ENCODE measurements at regions not wholly inside any gene's neighbourhood (a gene's known extent, or its start where the extent isn't known, plus 50 kb on each side); places are given as distances from the start of the nearest gene placed in this dataset.

GRCh38 chr2:128469203-128469602, 150.5 kb upstream of the HS6ST1 start:
- Histone ChIP-seq H3K36me3 (no peaks in the 10 kb centered on the region), H3K27me3 (peaks cover 23% of the 10 kb centered on the region), H3K4me1 (ENCODE audit: control insufficient read depth in 1 of 2, insufficient read depth in 1 of 2, low read depth in 1 of 2, low read length in 1 of 2) (no peaks in the 10 kb centered on the region), H3K9me3 (peaks cover 30% of the 10 kb centered on the region), H3K27ac (no peak overlapping the region), H3K4me3 (ENCODE audit: low read depth in 1 of 2, low read length in 1 of 2) (no peak overlapping the region)
- TF ChIP-seq, protein P1, sequence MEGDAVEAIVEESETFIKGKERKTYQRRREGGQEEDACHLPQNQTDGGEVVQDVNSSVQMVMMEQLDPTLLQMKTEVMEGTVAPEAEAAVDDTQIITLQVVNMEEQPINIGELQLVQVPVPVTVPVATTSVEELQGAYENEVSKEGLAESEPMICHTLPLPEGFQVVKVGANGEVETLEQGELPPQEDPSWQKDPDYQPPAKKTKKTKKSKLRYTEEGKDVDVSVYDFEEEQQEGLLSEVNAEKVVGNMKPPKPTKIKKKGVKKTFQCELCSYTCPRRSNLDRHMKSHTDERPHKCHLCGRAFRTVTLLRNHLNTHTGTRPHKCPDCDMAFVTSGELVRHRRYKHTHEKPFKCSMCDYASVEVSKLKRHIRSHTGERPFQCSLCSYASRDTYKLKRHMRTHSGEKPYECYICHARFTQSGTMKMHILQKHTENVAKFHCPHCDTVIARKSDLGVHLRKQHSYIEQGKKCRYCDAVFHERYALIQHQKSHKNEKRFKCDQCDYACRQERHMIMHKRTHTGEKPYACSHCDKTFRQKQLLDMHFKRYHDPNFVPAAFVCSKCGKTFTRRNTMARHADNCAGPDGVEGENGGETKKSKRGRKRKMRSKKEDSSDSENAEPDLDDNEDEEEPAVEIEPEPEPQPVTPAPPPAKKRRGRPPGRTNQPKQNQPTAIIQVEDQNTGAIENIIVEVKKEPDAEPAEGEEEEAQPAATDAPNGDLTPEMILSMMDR (IDR thresholded peaks at IDR 0.05) = no peak

DNA sequence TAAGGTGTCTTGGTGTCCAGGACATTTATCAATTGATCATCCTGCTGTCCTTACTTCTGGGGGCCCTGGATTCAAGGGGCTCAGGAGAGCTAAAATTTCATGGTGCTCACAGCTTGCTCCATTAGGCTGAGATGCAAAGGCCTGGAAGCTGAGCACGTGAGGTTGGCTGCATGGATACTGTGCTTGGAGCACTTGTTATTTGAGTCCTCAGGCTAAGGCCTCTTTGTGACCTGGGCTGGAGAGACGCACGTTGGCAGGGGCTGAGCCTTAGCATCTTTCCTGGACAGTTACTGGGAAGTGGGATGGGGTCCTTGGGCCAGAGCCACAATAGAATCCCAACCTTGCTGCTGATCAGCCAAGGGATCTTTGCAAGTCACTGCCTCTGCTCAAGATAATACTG, 151.2 kb upstream of the HS6ST1 start:
- Histone ChIP-seq H3K27me3 (peaks cover 30% of the 10 kb centered on the region), H3K4me1 (ENCODE audit: control insufficient read depth in 1 of 2, insufficient read depth in 1 of 2, low read depth in 1 of 2, low read length in 1 of 2) (no peaks in the 10 kb centered on the region), H3K36me3 (no peaks in the 10 kb centered on the region), H3K9me3 (peaks cover 30% of the 10 kb centered on the region), H3K4me3 (ENCODE audit: low read depth in 1 of 2, low read length in 1 of 2) (no peak overlapping the region), H3K27ac (no peak overlapping the region)
- TF ChIP-seq, protein P1 (IDR thresholded peaks at IDR 0.05) = no peak

GRCh38 chr2:128472789-128473174, 154.1 kb upstream of the HS6ST1 start:
- no peaks in the 10 kb centered on the region for H3K4me1 ChIP-seq (ENCODE audit: control insufficient read depth in 1 of 2, insufficient read depth in 1 of 2, low read depth in 1 of 2, low read length in 1 of 2)
- H3K36me3 ChIP-seq = no peaks in the 10 kb centered on the region
- H3K9me3 ChIP-seq = peaks cover 26% of the 10 kb centered on the region
- peaks cover 37% of the 10 kb centered on the region for H3K27me3 ChIP-seq
- H3K27ac ChIP-seq = no peak overlapping the region
- H3K4me3 ChIP-seq (ENCODE audit: low read depth in 1 of 2, low read length in 1 of 2) = no peak overlapping the region
- TF ChIP-seq, protein P1 (IDR thresholded peaks at IDR 0.05) = no peak

GRCh38 chr2:128473175-128474035, 154.7 kb upstream of the HS6ST1 start:
- TF ChIP-seq, protein P1 (IDR thresholded peaks at IDR 0.05) = no peak
- Histone ChIP-seq H3K27me3 (peaks cover 37% of the 10 kb centered on the region), H3K36me3 (no peaks in the 10 kb centered on the region), H3K4me1 (ENCODE audit: control insufficient read depth in 1 of 2, insufficient read depth in 1 of 2, low read depth in 1 of 2, low read length in 1 of 2) (no peaks in the 10 kb centered on the region), H3K4me3 (ENCODE audit: low read depth in 1 of 2, low read length in 1 of 2) (no peak overlapping the region), H3K27ac (no peak overlapping the region), H3K9me3 (peaks cover 20% of the 10 kb centered on the region)

GRCh38 chr2:128474036-128474955, 155.6 kb upstream of the HS6ST1 start:
- Histone ChIP-seq H3K4me3 (ENCODE audit: low read depth in 1 of 2, low read length in 1 of 2) (no peak overlapping the region), H3K27me3 (peaks cover 37% of the 10 kb centered on the region), H3K27ac (no peak overlapping the region), H3K36me3 (no peaks in the 10 kb centered on the region), H3K4me1 (ENCODE audit: control insufficient read depth in 1 of 2, insufficient read depth in 1 of 2, low read depth in 1 of 2, low read length in 1 of 2) (no peaks in the 10 kb centered on the region), H3K9me3 (peaks cover 13% of the 10 kb centered on the region)
- TF ChIP-seq, protein P1 (IDR thresholded peaks at IDR 0.05) = no peak
